NCI-H1105 (cell line): ENCODE measurements at regions not wholly inside any gene's neighbourhood (a gene's known extent, or its start where the extent isn't known, plus 50 kb on each side); places are given as distances from the start of the nearest gene placed in this dataset.
"Not testable (repeated sequence)": the region's sequence is repeated elsewhere in the genome, so short reads cannot be mapped to it uniquely, and the experiment has no call there.

ENCODE experiments used
- DNase-seq: peaks from one replicate; lab custom pipeline; 2025; lab: John Stamatoyannopoulos, UW

DNA sequence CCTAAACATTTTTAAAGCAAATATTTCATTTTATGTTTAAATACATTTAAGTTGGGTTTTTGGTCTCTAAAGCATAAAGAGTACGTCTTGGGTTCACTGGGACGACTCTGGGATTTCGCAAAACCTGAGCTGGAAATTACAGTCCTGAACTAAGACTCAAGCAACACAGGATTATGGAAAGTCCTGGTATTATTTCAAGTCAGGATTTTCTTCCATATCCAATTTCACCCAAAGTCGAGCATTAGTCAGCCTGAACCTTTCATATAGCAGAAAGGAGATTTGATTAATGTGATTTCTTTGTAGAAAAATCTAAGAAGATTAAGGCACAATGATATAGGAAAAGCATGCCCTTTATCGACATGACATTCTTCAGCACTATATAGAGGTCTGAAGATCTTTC is 100.0 kb downstream of the MTERF1 start:
- no peak for DNase-seq

DNA sequence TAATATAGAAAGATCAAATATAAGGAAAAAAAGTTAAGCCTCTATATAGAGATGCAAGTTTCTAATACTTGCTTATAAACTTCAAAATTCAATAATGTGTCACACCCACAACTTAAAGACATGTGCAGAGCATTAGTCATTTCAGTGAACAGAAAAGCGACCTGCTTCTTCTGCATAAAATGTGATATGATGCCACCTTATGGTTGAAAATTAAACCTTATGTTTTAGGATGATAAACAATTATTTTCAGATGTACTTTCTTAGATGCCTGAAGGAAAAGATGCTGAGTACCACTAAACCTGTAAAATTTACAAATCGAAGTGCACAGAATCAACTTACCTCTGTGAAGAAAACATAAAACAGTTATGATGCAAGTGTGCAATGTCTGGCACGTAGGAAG is 96.0 kb downstream of the MTERF1 start:
- peak; percentile 7 for DNase-seq

DNA sequence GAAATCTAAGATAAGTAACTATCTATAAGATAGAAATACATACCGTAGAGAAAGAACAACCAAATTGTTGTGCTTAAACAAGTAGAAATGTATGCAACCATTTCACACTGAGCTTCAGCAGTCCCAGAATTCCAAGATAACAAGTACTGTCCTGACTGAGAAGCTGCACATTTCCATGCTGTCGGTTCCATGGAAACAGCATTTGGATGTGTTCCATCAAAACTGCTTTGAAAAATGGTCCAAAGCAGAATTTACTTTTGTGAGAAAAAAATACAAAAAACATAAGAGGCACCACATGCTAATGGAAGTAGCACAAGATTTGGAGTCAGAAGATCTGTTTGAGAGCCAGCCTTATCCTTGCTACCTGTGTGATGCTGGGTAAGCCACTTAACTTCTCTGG is 92.6 kb downstream of the MTERF1 start:
- DNase-seq = no peak

DNA sequence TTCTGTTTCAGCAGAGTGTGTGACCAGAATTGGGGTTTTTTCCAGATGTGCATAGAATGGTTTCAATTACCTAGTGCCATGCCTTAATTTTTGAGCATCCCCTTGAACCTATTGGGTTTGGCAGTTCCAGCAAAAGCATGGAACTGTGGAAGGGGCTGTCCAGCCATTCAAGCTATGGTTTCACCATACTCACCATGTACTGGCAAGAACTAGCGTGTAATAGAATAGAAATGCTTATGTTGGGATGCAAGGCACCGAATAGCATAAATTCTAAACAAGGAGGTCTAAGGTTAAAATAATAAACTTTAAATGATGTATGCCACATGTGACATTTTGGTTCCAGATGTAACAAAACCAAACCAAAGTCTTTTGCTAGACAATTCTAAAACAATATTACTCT is 91.4 kb downstream of the MTERF1 start:
- DNase-seq = no peak

DNA sequence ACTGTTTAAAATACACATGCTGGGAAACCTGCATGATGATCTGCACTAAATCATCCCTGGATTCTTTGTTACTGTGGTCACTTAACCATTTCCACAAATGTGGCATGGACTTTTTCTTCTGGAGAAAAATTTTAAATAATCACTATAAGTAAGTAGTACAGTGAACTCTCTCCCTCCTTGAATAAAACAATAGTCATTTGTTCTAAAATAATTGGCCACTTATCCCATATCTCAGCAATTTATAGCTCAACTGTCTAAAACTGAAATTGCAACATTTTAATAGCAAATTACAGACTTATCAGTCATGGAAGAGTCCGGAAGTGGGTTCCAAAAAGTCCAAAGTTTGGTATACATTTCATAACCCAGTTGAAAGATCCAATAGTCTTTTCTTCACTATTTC is 90.9 kb downstream of the MTERF1 start:
- no peak for DNase-seq

DNA sequence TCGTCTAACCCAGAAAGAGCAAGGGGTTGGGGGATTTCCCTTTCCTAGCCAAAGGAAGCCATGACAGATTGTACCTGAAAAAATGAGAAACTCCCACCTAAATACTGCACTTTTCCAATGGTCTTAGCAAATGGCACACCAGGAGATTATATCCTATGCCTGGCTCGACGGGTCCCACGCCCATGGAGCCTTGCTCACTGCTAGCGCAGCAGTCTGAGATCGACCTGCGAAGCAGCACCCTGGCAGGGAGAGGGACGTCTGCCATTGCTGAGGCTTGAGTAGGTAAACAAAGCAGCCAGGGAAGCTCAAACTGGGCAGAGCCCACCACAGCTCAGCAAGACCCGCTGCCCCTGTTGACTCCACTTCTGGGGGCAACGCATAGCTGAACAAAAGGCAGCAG is 89.9 kb downstream of the MTERF1 start:
- DNase-seq = not testable (repeated sequence)

DNA sequence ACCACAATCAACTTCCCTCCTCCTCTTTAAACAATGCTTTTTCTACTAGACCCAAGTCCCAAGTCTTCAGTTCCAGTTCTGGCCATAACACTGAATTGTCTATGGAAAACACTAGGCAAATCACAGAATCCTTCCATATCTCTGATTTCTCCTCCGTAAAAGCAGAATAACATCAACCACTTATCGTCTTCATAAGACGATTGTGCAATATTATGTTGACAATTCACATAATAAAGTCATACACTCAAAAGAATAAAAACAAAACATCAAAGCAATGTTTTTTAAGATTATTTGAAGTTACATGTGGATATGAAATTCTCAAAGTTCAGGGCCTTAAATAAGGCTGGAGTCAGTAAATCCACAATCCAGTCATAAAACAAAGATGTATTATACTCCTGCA is 84.4 kb downstream of the MTERF1 start:
- no peak for DNase-seq

DNA sequence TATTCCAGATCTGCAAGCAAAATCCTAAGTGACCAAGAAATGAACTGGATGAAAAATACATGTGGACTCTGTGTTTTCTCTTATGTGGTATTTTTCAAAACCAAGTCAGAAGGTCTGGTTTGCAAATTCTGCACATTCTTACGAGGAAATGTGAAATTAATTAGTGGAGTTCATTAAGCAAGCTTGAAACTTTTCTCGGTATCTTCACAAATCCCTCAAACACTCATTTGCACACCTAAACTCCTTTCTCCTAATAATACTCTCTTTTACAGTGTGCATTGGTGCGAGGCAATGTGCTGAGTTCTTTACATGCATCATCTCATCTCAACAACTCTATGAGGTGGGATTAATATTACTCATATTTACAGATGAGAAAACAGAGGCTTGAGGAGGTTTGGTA is 82.1 kb downstream of the MTERF1 start:
- DNase-seq = no peak

DNA sequence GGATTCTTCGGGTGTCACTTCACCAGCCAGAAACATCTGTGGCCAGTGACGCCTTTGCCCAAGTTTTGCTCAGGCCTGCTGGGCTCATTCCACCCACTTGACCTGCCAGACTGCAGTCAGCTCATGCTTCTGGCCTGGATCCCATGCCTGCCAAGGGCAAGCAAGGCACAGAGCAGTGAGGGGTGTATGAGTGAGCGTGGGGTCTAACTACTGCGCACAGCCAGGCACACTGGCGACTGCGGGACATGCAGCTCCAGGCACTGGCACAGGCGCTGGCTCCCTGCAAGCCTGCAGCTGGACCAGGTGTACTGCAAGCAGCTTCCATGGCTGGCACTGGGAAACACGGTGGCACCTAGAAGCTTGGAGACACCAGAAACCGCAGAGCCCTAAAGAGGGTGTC is 80.1 kb downstream of the MTERF1 start:
- DNase-seq = no peak

DNA sequence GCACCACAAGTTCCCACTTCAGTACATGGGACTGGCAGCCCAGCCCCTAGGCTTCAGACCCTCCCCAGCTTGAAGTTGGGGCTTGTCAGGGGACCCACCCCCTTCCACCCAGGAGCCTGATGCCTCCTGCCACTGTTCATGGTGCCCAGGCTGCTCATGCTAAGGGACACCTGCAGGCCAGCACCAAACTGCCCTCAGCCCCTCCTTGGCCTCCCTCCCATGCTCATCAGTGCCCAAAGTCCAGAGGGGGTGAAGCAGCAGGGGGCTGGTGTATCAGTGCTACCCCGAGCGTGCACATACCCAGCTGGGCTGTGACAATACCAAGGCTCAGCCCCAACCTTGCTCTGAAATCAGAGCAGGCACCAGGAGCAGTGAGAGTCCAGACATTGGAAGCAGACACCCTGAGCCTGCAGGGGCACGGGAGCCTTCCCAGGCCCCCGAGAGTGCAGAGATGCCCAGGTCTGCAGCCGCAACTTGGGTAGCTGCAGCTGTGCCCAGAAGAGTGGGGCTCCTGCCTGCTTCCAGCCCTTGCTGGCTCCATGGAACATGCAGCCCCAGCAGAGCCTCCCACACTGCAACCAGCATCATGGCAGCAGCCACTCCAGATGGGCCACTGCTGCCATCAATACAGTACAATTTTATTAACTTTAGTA is 79.0 kb downstream of the MTERF1 start:
- no peak for DNase-seq

DNA sequence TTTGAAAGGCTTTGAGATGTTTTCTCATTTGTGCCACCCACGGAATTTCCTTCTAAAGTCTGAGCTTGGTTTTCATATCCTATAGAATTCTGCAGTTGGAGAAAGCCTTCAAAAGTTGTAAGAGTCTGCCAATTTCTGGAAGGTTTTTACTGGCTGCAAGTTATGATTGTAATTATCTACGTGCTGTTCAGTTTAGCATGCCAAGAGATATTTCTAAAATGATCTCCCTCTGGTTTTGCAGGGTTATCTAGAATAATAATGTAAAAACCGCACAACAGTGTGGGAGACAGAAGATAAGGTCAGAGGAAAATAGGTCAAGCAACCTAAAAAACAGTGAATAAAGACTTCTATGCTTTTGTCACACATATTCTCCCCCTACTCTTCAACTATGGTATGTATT is 69.3 kb downstream of the MTERF1 start:
- no peak for DNase-seq

DNA sequence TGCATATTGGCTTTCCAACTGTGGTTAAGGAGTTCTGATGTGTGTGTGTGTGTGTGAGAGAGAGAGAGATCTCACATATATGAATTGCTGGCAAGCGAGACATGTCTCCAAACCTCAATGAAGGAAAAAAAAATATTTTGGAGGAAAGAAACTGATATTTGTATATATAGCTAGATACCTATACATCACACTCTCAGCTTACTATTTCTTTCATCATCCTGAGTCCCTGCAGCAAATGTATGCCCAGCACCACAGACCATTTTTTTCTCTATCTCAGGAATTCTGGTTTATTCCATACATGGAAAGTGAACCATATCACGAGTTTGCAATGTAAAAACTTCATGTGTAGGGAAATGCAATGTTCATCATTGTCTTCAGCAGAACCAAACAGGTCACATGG is 68.9 kb downstream of the MTERF1 start:
- DNase-seq = no peak

DNA sequence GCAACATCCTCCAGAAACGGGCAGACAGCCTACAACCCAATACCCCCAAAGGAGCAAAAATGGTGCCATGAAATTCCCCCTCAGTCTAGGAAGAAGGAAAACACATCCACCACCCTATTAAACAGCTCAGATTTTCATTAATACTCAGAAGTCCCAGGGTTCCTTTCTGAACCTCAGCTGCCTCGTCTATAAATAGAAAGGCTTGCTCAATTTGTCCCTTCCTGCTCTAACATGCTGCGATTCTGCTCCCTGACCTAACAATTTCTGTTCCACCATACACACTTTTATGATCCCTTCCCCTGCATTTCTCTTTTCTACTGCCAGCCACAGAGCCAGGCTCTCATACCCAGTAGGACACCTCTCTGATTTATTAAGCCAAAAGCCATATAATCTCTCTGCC is 68.1 kb downstream of the MTERF1 start:
- DNase-seq = no peak

DNA sequence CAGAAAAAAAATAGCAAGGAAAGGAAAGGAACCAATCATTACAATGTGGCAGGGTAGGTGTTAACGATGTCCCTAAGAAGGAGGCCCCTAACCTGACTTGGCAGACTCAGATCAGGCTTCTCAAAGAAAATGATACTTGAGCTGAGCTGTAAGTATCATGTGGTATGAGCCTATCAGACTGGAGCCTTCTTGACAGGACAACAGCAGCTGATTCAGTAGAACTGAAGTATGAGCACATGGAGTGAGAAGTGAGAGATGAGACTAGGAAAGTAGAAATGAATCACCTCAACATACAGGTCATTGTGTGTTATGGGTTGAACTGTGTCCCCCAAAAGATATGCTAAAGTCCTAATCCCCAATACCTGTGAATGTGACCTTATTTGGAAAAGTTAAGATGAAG is 66.3 kb downstream of the MTERF1 start:
- no peak for DNase-seq
